ENCODE measurements at regions not wholly inside any gene's neighbourhood (a gene's known extent, or its start where the extent isn't known, plus 50 kb on each side); places are given as distances from the start of the nearest gene placed in this dataset.

DNA sequence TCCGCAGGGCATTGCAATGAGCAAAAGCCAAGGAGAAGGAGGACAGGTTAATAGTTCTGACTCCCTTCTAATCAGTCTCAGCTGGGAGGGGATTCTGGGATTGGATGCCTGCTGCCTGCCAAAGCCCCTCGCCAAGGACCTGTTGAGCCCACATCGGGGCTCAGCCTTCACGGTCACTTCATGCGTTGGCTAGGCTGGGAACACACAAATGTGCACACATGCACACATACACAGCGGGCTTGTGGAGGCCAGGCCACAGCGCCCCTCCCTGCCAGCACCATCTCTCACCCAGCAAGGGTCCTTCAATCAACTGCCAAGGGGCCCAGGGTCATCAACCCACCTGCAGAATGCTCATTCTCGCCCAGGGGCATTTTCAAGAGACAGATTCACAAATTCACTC lies 113.9 kb downstream of the C5orf15 start:
- TF ChIP-seq, protein P1, sequence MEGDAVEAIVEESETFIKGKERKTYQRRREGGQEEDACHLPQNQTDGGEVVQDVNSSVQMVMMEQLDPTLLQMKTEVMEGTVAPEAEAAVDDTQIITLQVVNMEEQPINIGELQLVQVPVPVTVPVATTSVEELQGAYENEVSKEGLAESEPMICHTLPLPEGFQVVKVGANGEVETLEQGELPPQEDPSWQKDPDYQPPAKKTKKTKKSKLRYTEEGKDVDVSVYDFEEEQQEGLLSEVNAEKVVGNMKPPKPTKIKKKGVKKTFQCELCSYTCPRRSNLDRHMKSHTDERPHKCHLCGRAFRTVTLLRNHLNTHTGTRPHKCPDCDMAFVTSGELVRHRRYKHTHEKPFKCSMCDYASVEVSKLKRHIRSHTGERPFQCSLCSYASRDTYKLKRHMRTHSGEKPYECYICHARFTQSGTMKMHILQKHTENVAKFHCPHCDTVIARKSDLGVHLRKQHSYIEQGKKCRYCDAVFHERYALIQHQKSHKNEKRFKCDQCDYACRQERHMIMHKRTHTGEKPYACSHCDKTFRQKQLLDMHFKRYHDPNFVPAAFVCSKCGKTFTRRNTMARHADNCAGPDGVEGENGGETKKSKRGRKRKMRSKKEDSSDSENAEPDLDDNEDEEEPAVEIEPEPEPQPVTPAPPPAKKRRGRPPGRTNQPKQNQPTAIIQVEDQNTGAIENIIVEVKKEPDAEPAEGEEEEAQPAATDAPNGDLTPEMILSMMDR (IDR thresholded peaks at IDR 0.05): no peak
- no peak for TF ChIP-seq POLR2A (IDR thresholded peaks at IDR 0.05)

All from right lobe of liver (tissue), 4 donors.